GM18508 (cell line): ENCODE measurements at regions not wholly inside any gene's neighbourhood (a gene's known extent, or its start where the extent isn't known, plus 50 kb on each side); places are given as distances from the start of the nearest gene placed in this dataset.
"Not testable (repeated sequence)": the region's sequence is repeated elsewhere in the genome, so short reads cannot be mapped to it uniquely, and the experiment has no call there.

Experiments
- ATAC-seq: cut with Tn5 transposase; IDR thresholded peaks from one replicate; pipeline ENCODE4 v1.9.1; 2021; ENCODE audit warnings: moderate number of reproducible peaks; ENCODE audit not compliant: insufficient read depth, unreplicated experiment

GRCh38 chr17:77332034-77332971 is 191.5 kb downstream of the SEC14L1 start:
- no peak for ATAC-seq

- no peak for ATAC-seq
Observed at GRCh38 chr17:77332981-77333685, 192.4 kb downstream of the SEC14L1 start.

GRCh38 chr17:77337150-77337549 is 196.4 kb downstream of the SEC14L1 start:
- no peak for ATAC-seq

- no peak for ATAC-seq
Observed at GRCh38 chr17:77341069-77341541, 200.3 kb downstream of the SEC14L1 start.

- not testable (repeated sequence) for ATAC-seq
Observed at GRCh38 chr17:77342656-77342990, 201.9 kb downstream of the SEC14L1 start.

GRCh38 chr17:77343031-77343800 is 202.4 kb downstream of the SEC14L1 start:
- ATAC-seq, result no peak

- no peak for ATAC-seq
Observed at GRCh38 chr17:77344038-77344437, 203.3 kb downstream of the SEC14L1 start.

- ATAC-seq, result no peak
Observed at GRCh38 chr17:77345260-77345910, 204.6 kb downstream of the SEC14L1 start.

GRCh38 chr17:77346765-77347164 is 206.0 kb downstream of the SEC14L1 start:
- no peak for ATAC-seq

- no peak for ATAC-seq
Observed at GRCh38 chr17:77347544-77347943, 206.8 kb downstream of the SEC14L1 start.

GRCh38 chr17:77349976-77350830 is 209.4 kb downstream of the SEC14L1 start:
- ATAC-seq, result no peak

GRCh38 chr17:77352441-77352840 is 211.7 kb downstream of the SEC14L1 start:
- no peak for ATAC-seq

- no peak for ATAC-seq
Observed at GRCh38 chr17:77352996-77353395, 212.2 kb downstream of the SEC14L1 start.

GRCh38 chr17:77353684-77354419 is 213.1 kb downstream of the SEC14L1 start:
- no peak for ATAC-seq

- no peak for ATAC-seq
Observed at GRCh38 chr17:77354420-77354669, 213.6 kb downstream of the SEC14L1 start.

- ATAC-seq, result no peak
Observed at GRCh38 chr17:77354670-77355455, 214.1 kb downstream of the SEC14L1 start.

- no peak for ATAC-seq
Observed at GRCh38 chr17:77356109-77356689, 215.4 kb downstream of the SEC14L1 start.

GRCh38 chr17:77356690-77357201 is 216.0 kb downstream of the SEC14L1 start:
- ATAC-seq, result no peak
